ENCODE measurements at regions not wholly inside any gene's neighbourhood (a gene's known extent, or its start where the extent isn't known, plus 50 kb on each side); places are given as distances from the start of the nearest gene placed in this dataset.

DNA sequence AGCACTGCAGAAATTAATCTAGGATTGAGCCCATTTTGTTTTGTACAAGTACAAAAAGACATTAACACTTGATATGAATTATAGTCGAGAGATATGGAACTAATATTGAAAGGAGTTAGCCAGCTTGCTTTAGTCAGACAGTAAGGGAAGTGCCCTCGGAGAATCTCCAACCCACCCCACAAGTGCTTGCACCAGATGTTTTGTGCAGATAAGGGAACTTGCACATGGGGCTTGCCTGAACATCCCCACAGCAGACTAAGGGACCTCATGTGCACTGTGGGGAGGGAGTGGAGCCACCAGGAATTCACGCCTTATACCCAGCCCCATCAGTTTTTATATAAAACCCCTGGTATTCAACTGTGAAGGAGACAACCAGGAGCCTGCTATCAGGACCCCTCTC is 122.3 kb downstream of the EFHB start (continued):
- TF ChIP-seq IRF2 (CRISPR knock-in tag; IDR thresholded peaks at IDR 0.05; ENCODE audit: borderline replicate concordance, low read depth) (no peak), TCF7 (CRISPR knock-in tag; IDR thresholded peaks at IDR 0.05; ENCODE audit: low read depth) (no peak), NR2C2 (CRISPR knock-in tag; IDR thresholded peaks at IDR 0.05) (no peak)

DNA sequence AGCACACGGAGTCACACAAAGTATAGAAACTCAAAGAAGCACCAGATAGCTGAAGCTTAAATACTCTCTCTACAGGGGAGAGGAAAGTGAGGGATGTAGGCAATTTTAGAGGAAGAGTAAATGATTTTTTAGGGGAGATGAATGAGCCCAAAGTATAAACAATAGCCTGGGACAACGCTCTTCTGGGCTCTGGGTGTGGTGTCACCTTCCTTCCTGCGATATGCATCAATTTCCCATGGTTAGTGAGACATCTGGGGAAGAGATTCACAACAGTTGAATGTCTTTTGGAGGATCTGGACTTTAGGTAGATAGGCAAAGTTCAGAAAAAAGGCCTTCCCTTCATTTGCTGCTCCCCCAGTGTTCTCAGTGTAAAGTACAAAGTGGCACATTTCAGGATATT is 125.2 kb downstream of the EFHB start:
- ATAC-seq (no peak), DNase-seq (ENCODE audit: low spot score) (no peak)
- H3K4me3 Mint-ChIP-seq: no peak overlapping the region
- peaks cover 21% of the 10 kb centered on the region for H3K4me1 Mint-ChIP-seq
- H3K27me3 Mint-ChIP-seq (ENCODE audit: low read depth): no peaks in the 10 kb centered on the region
- peak overlapping the region; percentile 78 for H3K27ac Mint-ChIP-seq
- TF ChIP-seq, protein P1, sequence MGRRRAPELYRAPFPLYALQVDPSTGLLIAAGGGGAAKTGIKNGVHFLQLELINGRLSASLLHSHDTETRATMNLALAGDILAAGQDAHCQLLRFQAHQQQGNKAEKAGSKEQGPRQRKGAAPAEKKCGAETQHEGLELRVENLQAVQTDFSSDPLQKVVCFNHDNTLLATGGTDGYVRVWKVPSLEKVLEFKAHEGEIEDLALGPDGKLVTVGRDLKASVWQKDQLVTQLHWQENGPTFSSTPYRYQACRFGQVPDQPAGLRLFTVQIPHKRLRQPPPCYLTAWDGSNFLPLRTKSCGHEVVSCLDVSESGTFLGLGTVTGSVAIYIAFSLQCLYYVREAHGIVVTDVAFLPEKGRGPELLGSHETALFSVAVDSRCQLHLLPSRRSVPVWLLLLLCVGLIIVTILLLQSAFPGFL (CRISPR knock-in tag; IDR thresholded peaks at IDR 0.05; ENCODE audit: borderline replicate concordance): no peak
- TF ChIP-seq, protein P2, sequence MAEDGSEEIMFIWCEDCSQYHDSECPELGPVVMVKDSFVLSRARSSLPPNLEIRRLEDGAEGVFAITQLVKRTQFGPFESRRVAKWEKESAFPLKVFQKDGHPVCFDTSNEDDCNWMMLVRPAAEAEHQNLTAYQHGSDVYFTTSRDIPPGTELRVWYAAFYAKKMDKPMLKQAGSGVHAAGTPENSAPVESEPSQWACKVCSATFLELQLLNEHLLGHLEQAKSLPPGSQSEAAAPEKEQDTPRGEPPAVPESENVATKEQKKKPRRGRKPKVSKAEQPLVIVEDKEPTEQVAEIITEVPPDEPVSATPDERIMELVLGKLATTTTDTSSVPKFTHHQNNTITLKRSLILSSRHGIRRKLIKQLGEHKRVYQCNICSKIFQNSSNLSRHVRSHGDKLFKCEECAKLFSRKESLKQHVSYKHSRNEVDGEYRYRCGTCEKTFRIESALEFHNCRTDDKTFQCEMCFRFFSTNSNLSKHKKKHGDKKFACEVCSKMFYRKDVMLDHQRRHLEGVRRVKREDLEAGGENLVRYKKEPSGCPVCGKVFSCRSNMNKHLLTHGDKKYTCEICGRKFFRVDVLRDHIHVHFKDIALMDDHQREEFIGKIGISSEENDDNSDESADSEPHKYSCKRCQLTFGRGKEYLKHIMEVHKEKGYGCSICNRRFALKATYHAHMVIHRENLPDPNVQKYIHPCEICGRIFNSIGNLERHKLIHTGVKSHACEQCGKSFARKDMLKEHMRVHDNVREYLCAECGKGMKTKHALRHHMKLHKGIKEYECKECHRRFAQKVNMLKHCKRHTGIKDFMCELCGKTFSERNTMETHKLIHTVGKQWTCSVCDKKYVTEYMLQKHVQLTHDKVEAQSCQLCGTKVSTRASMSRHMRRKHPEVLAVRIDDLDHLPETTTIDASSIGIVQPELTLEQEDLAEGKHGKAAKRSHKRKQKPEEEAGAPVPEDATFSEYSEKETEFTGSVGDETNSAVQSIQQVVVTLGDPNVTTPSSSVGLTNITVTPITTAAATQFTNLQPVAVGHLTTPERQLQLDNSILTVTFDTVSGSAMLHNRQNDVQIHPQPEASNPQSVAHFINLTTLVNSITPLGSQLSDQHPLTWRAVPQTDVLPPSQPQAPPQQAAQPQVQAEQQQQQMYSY (CRISPR knock-in tag; IDR thresholded peaks at IDR 0.05): no peak
- TF ChIP-seq TP53 (CRISPR knock-in tag; IDR thresholded peaks at IDR 0.05): no peak
- CTCF ChIA-PET: no interaction called here
- POLR2A ChIA-PET: no interaction called here
- H3K36me3 Mint-ChIP-seq: peaks cover 6% of the 10 kb centered on the region
- H3K9me3 Mint-ChIP-seq: peaks cover 16% of the 10 kb centered on the region

DNA sequence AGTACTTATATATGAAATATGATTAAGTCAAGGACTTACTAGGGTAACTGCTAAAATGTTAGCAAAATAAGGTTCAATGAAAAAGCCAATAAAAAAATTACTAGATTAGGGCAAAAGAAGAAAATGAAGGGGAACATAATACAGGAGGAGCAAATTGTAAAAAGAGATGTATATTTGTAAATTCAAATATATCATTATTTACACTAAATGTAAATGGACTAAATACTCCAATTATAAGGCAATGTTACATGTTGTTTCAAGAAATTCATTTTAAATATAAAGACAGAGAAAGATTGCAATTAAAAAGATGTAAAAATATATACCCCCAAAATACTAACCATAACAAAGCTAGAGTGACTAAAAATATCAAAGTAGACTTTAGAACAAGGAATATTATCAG is 134.1 kb downstream of the EFHB start:
- H3K4me3 Mint-ChIP-seq: no peak overlapping the region
- H3K27me3 Mint-ChIP-seq (ENCODE audit: low read depth): no peaks in the 10 kb centered on the region
- ChIA-PET CTCF (no interaction called here), POLR2A (no interaction called here)
- TF ChIP-seq, protein P3, sequence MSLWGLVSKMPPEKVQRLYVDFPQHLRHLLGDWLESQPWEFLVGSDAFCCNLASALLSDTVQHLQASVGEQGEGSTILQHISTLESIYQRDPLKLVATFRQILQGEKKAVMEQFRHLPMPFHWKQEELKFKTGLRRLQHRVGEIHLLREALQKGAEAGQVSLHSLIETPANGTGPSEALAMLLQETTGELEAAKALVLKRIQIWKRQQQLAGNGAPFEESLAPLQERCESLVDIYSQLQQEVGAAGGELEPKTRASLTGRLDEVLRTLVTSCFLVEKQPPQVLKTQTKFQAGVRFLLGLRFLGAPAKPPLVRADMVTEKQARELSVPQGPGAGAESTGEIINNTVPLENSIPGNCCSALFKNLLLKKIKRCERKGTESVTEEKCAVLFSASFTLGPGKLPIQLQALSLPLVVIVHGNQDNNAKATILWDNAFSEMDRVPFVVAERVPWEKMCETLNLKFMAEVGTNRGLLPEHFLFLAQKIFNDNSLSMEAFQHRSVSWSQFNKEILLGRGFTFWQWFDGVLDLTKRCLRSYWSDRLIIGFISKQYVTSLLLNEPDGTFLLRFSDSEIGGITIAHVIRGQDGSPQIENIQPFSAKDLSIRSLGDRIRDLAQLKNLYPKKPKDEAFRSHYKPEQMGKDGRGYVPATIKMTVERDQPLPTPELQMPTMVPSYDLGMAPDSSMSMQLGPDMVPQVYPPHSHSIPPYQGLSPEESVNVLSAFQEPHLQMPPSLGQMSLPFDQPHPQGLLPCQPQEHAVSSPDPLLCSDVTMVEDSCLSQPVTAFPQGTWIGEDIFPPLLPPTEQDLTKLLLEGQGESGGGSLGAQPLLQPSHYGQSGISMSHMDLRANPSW (CRISPR knock-in tag; conservative IDR thresholded peaks at IDR 0.05; ENCODE audit: low read depth): no peak
- no peak for TF ChIP-seq ZNF423 (CRISPR knock-in tag; IDR thresholded peaks at IDR 0.05)
- TF ChIP-seq NR3C1 (CRISPR knock-in tag; conservative IDR thresholded peaks at IDR 0.05; ENCODE audit: low read depth): no peak
- TF ChIP-seq, protein P4, sequence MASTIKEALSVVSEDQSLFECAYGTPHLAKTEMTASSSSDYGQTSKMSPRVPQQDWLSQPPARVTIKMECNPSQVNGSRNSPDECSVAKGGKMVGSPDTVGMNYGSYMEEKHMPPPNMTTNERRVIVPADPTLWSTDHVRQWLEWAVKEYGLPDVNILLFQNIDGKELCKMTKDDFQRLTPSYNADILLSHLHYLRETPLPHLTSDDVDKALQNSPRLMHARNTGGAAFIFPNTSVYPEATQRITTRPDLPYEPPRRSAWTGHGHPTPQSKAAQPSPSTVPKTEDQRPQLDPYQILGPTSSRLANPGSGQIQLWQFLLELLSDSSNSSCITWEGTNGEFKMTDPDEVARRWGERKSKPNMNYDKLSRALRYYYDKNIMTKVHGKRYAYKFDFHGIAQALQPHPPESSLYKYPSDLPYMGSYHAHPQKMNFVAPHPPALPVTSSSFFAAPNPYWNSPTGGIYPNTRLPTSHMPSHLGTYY (CRISPR knock-in tag; IDR thresholded peaks at IDR 0.05): no peak
- TF ChIP-seq RELA (CRISPR knock-in tag; IDR thresholded peaks at IDR 0.05; ENCODE audit: borderline replicate concordance): no peak
- TF ChIP-seq ELF4 (CRISPR knock-in tag; IDR thresholded peaks at IDR 0.05; ENCODE audit: low read depth): no peak
- TF ChIP-seq, protein P5, sequence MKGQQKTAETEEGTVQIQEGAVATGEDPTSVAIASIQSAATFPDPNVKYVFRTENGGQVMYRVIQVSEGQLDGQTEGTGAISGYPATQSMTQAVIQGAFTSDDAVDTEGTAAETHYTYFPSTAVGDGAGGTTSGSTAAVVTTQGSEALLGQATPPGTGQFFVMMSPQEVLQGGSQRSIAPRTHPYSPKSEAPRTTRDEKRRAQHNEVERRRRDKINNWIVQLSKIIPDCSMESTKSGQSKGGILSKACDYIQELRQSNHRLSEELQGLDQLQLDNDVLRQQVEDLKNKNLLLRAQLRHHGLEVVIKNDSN (CRISPR knock-in tag; IDR thresholded peaks at IDR 0.05): no peak
- TF ChIP-seq FOXK1 (CRISPR knock-in tag; IDR thresholded peaks at IDR 0.05): no peak
- TF ChIP-seq, protein P6, sequence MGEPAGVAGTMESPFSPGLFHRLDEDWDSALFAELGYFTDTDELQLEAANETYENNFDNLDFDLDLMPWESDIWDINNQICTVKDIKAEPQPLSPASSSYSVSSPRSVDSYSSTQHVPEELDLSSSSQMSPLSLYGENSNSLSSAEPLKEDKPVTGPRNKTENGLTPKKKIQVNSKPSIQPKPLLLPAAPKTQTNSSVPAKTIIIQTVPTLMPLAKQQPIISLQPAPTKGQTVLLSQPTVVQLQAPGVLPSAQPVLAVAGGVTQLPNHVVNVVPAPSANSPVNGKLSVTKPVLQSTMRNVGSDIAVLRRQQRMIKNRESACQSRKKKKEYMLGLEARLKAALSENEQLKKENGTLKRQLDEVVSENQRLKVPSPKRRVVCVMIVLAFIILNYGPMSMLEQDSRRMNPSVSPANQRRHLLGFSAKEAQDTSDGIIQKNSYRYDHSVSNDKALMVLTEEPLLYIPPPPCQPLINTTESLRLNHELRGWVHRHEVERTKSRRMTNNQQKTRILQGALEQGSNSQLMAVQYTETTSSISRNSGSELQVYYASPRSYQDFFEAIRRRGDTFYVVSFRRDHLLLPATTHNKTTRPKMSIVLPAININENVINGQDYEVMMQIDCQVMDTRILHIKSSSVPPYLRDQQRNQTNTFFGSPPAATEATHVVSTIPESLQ (CRISPR knock-in tag; IDR thresholded peaks at IDR 0.05): no peak
- no peak for TF ChIP-seq NR1H2 (CRISPR knock-in tag; IDR thresholded peaks at IDR 0.05)
- ATAC-seq (no peak), DNase-seq (ENCODE audit: low spot score) (no peak)
- H3K36me3 Mint-ChIP-seq: peaks cover 39% of the 10 kb centered on the region
- H3K9me3 Mint-ChIP-seq: peaks cover 56% of the 10 kb centered on the region
- peaks cover 3% of the 10 kb centered on the region for H3K4me1 Mint-ChIP-seq
- no peak overlapping the region for H3K27ac Mint-ChIP-seq

Measured in WTC11 (cell line).